A673 (cell line): ENCODE measurements at regions not wholly inside any gene's neighbourhood (a gene's known extent, or its start where the extent isn't known, plus 50 kb on each side); places are given as distances from the start of the nearest gene placed in this dataset.

Experiments
- EZH2 ChIP-seq: fragments of 200-600 bp; sonication (generic); IDR thresholded peaks from 2 replicates; pipeline ENCODE4 v1.6.1; 2017; ENCODE audit warnings: borderline replicate concordance, low read depth, mild to moderate bottlenecking, mixed read lengths, antibody characterized with exemption, low read length; ENCODE audit not compliant: poor library complexity, severe bottlenecking
- TF ChIP-seq, protein P1 (sequence below): fragments of 300-800, 200-600 bp; sonication (generic); conservative IDR thresholded peaks from 2 replicates; pipeline ENCODE4 v1.5.1; 2017; ENCODE audit warnings: low read depth, mild to moderate bottlenecking, antibody characterized with exemption, low read length, moderate library complexity, mixed read lengths

DNA sequence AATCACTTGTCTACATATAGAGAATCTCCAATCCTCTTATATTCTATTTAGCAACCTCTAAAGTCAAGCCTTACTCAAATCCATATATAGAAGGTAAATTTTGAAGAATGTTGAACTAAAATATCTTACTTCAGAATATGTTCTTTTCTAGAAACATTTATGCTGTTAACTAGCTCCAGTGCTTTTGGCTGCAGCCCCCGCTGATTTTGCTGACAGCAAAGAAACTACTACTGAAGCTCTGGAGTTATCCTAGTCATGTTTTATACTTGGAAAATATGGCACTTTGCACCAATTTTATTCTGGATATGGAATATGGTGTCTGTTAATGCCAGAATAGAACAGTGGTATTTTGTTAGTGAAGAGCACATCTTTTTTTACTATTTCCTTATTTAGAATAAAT, 212.4 kb upstream of the FSIP2 start:
- TF ChIP-seq, protein P1, sequence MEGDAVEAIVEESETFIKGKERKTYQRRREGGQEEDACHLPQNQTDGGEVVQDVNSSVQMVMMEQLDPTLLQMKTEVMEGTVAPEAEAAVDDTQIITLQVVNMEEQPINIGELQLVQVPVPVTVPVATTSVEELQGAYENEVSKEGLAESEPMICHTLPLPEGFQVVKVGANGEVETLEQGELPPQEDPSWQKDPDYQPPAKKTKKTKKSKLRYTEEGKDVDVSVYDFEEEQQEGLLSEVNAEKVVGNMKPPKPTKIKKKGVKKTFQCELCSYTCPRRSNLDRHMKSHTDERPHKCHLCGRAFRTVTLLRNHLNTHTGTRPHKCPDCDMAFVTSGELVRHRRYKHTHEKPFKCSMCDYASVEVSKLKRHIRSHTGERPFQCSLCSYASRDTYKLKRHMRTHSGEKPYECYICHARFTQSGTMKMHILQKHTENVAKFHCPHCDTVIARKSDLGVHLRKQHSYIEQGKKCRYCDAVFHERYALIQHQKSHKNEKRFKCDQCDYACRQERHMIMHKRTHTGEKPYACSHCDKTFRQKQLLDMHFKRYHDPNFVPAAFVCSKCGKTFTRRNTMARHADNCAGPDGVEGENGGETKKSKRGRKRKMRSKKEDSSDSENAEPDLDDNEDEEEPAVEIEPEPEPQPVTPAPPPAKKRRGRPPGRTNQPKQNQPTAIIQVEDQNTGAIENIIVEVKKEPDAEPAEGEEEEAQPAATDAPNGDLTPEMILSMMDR: no peak
- TF ChIP-seq EZH2: no peak
